GM21515 (cell line): ENCODE measurements at regions not wholly inside any gene's neighbourhood (a gene's known extent, or its start where the extent isn't known, plus 50 kb on each side); places are given as distances from the start of the nearest gene placed in this dataset.

Source experiments
- ATAC-seq: cut with Tn5 transposase; IDR thresholded peaks from one replicate; pipeline ENCODE4 v1.9.1; 2021; ENCODE audit not compliant: unreplicated experiment

GRCh38 chr20:20888266-20888656 lies 175.8 kb upstream of the RALGAPA2 start:
- no peak for ATAC-seq

- no peak for ATAC-seq
Observed at GRCh38 chr20:20887593-20888265, 175.3 kb upstream of the RALGAPA2 start.

- no peak for ATAC-seq
Observed at GRCh38 chr20:20881808-20882207, 169.4 kb upstream of the RALGAPA2 start.

- ATAC-seq: no peak
Observed at GRCh38 chr20:20877079-20877478, 164.6 kb upstream of the RALGAPA2 start.

GRCh38 chr20:20875716-20876115 lies 163.3 kb upstream of the RALGAPA2 start:
- no peak for ATAC-seq

- ATAC-seq: no peak
Observed at GRCh38 chr20:20872428-20872827, 160.0 kb upstream of the RALGAPA2 start.

GRCh38 chr20:20869161-20869775 lies 156.8 kb upstream of the RALGAPA2 start:
- ATAC-seq: no peak

GRCh38 chr20:20864351-20865096 lies 152.1 kb upstream of the RALGAPA2 start:
- ATAC-seq: no peak

- peak; percentile 91 for ATAC-seq
Observed at GRCh38 chr20:20860078-20860806, 147.8 kb upstream of the RALGAPA2 start.

GRCh38 chr20:20859510-20859909 lies 147.1 kb upstream of the RALGAPA2 start:
- ATAC-seq: no peak

GRCh38 chr20:20856956-20857355 lies 144.5 kb upstream of the RALGAPA2 start:
- ATAC-seq: no peak

- no peak for ATAC-seq
Observed at GRCh38 chr20:20856306-20856705, 143.9 kb upstream of the RALGAPA2 start.

GRCh38 chr20:20851385-20851784 lies 138.9 kb upstream of the RALGAPA2 start:
- no peak for ATAC-seq

- no peak for ATAC-seq
Observed at GRCh38 chr20:20850407-20850806, 138.0 kb upstream of the RALGAPA2 start.

- no peak for ATAC-seq
Observed at GRCh38 chr20:20849161-20849560, 136.7 kb upstream of the RALGAPA2 start.

- ATAC-seq: no peak
Observed at GRCh38 chr20:20847814-20848213, 135.4 kb upstream of the RALGAPA2 start.

GRCh38 chr20:20843982-20844381 lies 131.5 kb upstream of the RALGAPA2 start:
- ATAC-seq: no peak

- ATAC-seq: no peak
Observed at GRCh38 chr20:20839771-20840170, 127.3 kb upstream of the RALGAPA2 start.

GRCh38 chr20:20837574-20838021 lies 125.2 kb upstream of the RALGAPA2 start:
- no peak for ATAC-seq

GRCh38 chr20:20836836-20837235 lies 124.4 kb upstream of the RALGAPA2 start:
- ATAC-seq: no peak

- ATAC-seq: no peak
Observed at GRCh38 chr20:20835897-20836296, 123.5 kb upstream of the RALGAPA2 start.
